ENCODE measurements at regions not wholly inside any gene's neighbourhood (a gene's known extent, or its start where the extent isn't known, plus 50 kb on each side); places are given as distances from the start of the nearest gene placed in this dataset.

GRCh38 chr20:34181484-34181883 is 59.7 kb upstream of the ASIP start:
- TF ChIP-seq, protein P1, sequence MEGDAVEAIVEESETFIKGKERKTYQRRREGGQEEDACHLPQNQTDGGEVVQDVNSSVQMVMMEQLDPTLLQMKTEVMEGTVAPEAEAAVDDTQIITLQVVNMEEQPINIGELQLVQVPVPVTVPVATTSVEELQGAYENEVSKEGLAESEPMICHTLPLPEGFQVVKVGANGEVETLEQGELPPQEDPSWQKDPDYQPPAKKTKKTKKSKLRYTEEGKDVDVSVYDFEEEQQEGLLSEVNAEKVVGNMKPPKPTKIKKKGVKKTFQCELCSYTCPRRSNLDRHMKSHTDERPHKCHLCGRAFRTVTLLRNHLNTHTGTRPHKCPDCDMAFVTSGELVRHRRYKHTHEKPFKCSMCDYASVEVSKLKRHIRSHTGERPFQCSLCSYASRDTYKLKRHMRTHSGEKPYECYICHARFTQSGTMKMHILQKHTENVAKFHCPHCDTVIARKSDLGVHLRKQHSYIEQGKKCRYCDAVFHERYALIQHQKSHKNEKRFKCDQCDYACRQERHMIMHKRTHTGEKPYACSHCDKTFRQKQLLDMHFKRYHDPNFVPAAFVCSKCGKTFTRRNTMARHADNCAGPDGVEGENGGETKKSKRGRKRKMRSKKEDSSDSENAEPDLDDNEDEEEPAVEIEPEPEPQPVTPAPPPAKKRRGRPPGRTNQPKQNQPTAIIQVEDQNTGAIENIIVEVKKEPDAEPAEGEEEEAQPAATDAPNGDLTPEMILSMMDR (conservative IDR thresholded peaks at IDR 0.05; ENCODE audit: low read length): no peak
- TF ChIP-seq EZH2phosphoT487 (IDR thresholded peaks at IDR 0.05; ENCODE audit: borderline replicate concordance, low read depth, low read length): no peak
